Transverse colon (tissue), 4 donors: ENCODE measurements at regions not wholly inside any gene's neighbourhood (a gene's known extent, or its start where the extent isn't known, plus 50 kb on each side); places are given as distances from the start of the nearest gene placed in this dataset.

Source experiments
- DNase-seq: peaks from one replicate; pipeline ENCODE4 v3.0.0-alpha.2; 2019
- H3K27ac ChIP-seq, 4 donors: fragments of 200-600 bp; sonication (generic); 2 replicates each; pipeline ENCODE4 v1.5.1; 2016 to 2018; ENCODE audit warnings: inconsistent platforms in 4 of 4
- H3K27me3 ChIP-seq: fragments of 200-600 bp; sonication (generic); 2 replicates; pipeline ENCODE4 v1.5.1; 2017; ENCODE audit warnings: inconsistent platforms
- H3K36me3 ChIP-seq, 4 donors: fragments of 200-600 bp; sonication (generic); 2 replicates each; pipeline ENCODE4 v1.5.1; 2017 to 2019; ENCODE audit warnings: inconsistent platforms in 4 of 4
- H3K4me1 ChIP-seq, 4 donors: fragments of 200-600 bp; sonication (generic); 2 replicates each; pipeline ENCODE4 v1.5.1; 2017 to 2020; ENCODE audit warnings: inconsistent platforms in 4 of 4
- H3K4me3 ChIP-seq, 4 donors: fragments of 200-600 bp; sonication (generic); 1 replicate in 1 of 4; 2 replicates in 3 of 4; pipeline versions ENCODE4 v1.5.1 to v1.6.1; 2017 to 2019; ENCODE audit warnings: inconsistent platforms in 4 of 4
- H3K9me3 ChIP-seq, 2 donors: fragments of 200-600 bp; sonication (generic); 2 replicates each; pipeline ENCODE4 v1.5.1; 2017 to 2019; ENCODE audit warnings: inconsistent platforms in 2 of 2
- CTCF ChIP-seq, 5 experiments: fragments of 200-600 bp in 3 of 5; fragments of 450-650 bp in 2 of 5; sonication (generic) in 3 of 5; IDR thresholded peaks; 1 replicate in 2 of 5; 2 replicates in 3 of 5; pipeline ENCODE4 v1.5.1; 2016 to 2017; ENCODE audit warnings: antibody characterized with exemption in 5 of 5, inconsistent platforms in 3 of 5, mild to moderate bottlenecking in 2 of 5, moderate library complexity in 1 of 5
- EP300 ChIP-seq: sonication (generic); formaldehyde crosslinking; IDR thresholded peaks from one replicate; pipeline ENCODE4 v1.6.1; 2017; ENCODE audit warnings: antibody characterized with exemption, low read depth
- POLR2A ChIP-seq: fragments of 450-650 bp; IDR thresholded peaks from one replicate; pipeline ENCODE4 v1.6.1; 2016; ENCODE audit warnings: antibody characterized with exemption, mild to moderate bottlenecking, moderate library complexity
- POLR2AphosphoS5 ChIP-seq, 3 donors: sonication (generic); formaldehyde crosslinking; IDR thresholded peaks; one replicate each; pipeline ENCODE4 v1.6.1; 2016; ENCODE audit warnings: antibody characterized with exemption in 3 of 3
- WGBS, 2 donors: methylation state at CpG; one replicate each; pipeline ENCODE4 v1.1.5; 2018; ENCODE audit warnings: low coverage in 1 of 2; 5-methylcytosine and 5-hydroxymethylcytosine counted together
- in situ Hi-C, 4 donors: fragments of 200-750 bp; cut with MboI; loops; one replicate each; pipeline versions ENCODE4 v1.15.0 to v1.15.1; 2017; ENCODE audit warnings: low sequenced_read_pairs in 3 of 4, low pct_ligation_motif_present in 1 of 4, low pct_unique_long_range_greater_than_20kb in 1 of 4
- intact Hi-C: fragments of 100-400 bp; cut with DNase I; formaldehyde crosslinking; loops from one replicate; pipeline ENCODE4 v1.15.1; 2023; ENCODE audit warnings: low total_unique reads

- Histone ChIP-seq H3K27me3 (no peaks in the 10 kb centered on the region), H3K9me3 (no peaks in the 10 kb centered on the region), H3K4me3 (no peak overlapping the region), H3K4me1 (no peaks in the 10 kb centered on the region), H3K27ac (no peak overlapping the region), H3K36me3 (no peaks in the 10 kb centered on the region)
- in situ Hi-C loops, result no loop called here
- no peak for DNase-seq
- intact Hi-C loops, result no loop called here
- WGBS, 2 donors, result 70 to 100% methylated on average over 1 to 3 of the region's 3 CpGs
- TF ChIP-seq CTCF (IDR thresholded peaks at IDR 0.05) (no peak), POLR2A (no peak), EP300 (no peak), POLR2AphosphoS5 (IDR thresholded peaks at IDR 0.05) (no peak)
Measured at GRCh38 chr17:51423421-51424160, 163.2 kb downstream of the UTP18 start.

- Histone ChIP-seq H3K4me3 (no peak overlapping the region), H3K4me1 (no peaks in the 10 kb centered on the region), H3K27ac (no peak overlapping the region), H3K36me3 (no peaks in the 10 kb centered on the region), H3K27me3 (no peaks in the 10 kb centered on the region), H3K9me3 (no peaks in the 10 kb centered on the region)
- no peak for DNase-seq
- intact Hi-C loops (no loop called here), in situ Hi-C loops (no loop called here)
- WGBS, 2 donors, result 56 to 80% methylated on average over 1 of the region's 1 CpG
- TF ChIP-seq POLR2AphosphoS5 (IDR thresholded peaks at IDR 0.05) (no peak), CTCF (IDR thresholded peaks at IDR 0.05) (no peak), POLR2A (no peak), EP300 (no peak)
Measured at GRCh38 chr17:51425773-51426172, 165.4 kb downstream of the UTP18 start.

- no peaks in the 10 kb centered on the region for H3K36me3 ChIP-seq
- 49 to 68% methylated on average over 5 to 7 of the region's 7 CpGs for WGBS, 2 donors
- H3K27ac ChIP-seq, result no peak overlapping the region
- intact Hi-C loops (no loop called here), in situ Hi-C loops (no loop called here)
- H3K4me3 ChIP-seq, result no peak overlapping the region
- no peaks in the 10 kb centered on the region for H3K27me3 ChIP-seq
- no peaks in the 10 kb centered on the region for H3K9me3 ChIP-seq
- no peak for DNase-seq
- TF ChIP-seq POLR2A, result no peak
- TF ChIP-seq EP300, result no peak
- no peak for TF ChIP-seq CTCF (IDR thresholded peaks at IDR 0.05)
- TF ChIP-seq POLR2AphosphoS5 (IDR thresholded peaks at IDR 0.05), result no peak
- no peaks in the 10 kb centered on the region for H3K4me1 ChIP-seq
Measured at GRCh38 chr17:51427323-51427811, 167.0 kb downstream of the UTP18 start.

- no peaks in the 10 kb centered on the region for H3K27me3 ChIP-seq
- WGBS, 2 donors, result 73 to 78% methylated on average over 1 to 4 of the region's 4 CpGs
Measured at GRCh38 chr17:51427856-51428255, 167.5 kb downstream of the UTP18 start.

More at GRCh38 chr17:51427856-51428255, 167.5 kb downstream of the UTP18 start:
- H3K36me3 ChIP-seq, result no peaks in the 10 kb centered on the region
- TF ChIP-seq EP300 (no peak), POLR2AphosphoS5 (IDR thresholded peaks at IDR 0.05) (no peak)
- no peaks in the 10 kb centered on the region for H3K9me3 ChIP-seq
- H3K4me1 ChIP-seq, result no peaks in the 10 kb centered on the region
- no peak overlapping the region for H3K4me3 ChIP-seq
- DNase-seq, result no peak
- H3K27ac ChIP-seq, result no peak overlapping the region
- in situ Hi-C loops, result no loop called here
- intact Hi-C loops, result no loop called here
